Right renal cortex interstitium (tissue), 3 donors: ENCODE measurements at regions not wholly inside any gene's neighbourhood (a gene's known extent, or its start where the extent isn't known, plus 50 kb on each side); places are given as distances from the start of the nearest gene placed in this dataset.

Experiments used
- DNase-seq, 3 donors: peaks; one replicate each; pipeline ENCODE4 v3.0.0-alpha.2; 2013; ENCODE audit warnings: low read depth in 3 of 3, low spot score in 2 of 3

DNA sequence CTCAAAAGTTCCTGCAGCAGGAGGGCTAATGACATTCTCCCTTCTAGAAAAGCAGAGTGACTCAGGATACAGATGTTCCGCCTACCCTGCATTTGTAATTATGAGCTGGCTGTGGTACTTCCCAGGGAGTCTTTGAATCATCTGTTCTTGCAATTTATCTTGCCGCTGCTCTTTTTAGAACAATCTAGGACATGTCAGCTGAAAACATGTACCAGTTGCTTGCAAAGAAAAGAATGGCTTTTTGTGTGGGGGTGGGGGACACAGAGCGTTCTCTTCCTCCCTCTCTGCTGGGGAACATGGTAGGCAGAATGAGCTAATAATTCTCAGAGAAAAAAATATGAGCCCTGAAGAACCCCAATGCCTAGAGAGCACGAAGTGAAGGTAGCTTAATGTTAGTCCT is 51.7 kb upstream of the TUT7 start:
- DNase-seq, result no peak

DNA sequence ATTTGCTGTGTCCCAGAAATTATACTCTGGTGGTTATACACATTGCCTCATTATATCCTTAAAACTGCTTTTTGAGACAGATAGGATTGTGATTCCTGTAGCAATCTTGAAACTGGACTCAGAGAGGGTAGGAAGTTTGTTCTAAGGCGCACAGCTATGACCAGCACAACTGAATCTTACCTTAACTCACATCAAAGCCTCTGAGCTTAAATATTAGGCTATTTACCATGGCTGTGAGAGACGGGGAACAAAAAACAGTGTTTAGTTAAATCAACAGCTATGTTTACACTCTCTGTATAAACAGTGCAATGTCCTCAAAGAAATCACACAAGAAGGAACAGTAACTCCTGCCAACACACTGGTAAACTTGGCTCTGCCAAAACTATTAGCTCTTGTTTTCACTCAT is 50.9 kb upstream of the TUT7 start:
- no peak for DNase-seq
